WTC11 (cell line): ENCODE measurements at regions not wholly inside any gene's neighbourhood (a gene's known extent, or its start where the extent isn't known, plus 50 kb on each side); places are given as distances from the start of the nearest gene placed in this dataset.

Experiments
- ATAC-seq: fragments of 200-7000 bp; cut with Tn5 transposase; 2 replicates; pipeline ENCODE4 v1.10.0; 2021; ENCODE audit warnings: mild to moderate bottlenecking, moderate library complexity
- CTCF ChIA-PET: fragments of 300-600 bp; sonication (Branson Sonifier 250); formaldehyde crosslinking; loops from one replicate; lab custom pipeline; 2021; ENCODE audit warnings: antibody characterized with exemption; lab: Charles Lee
- POLR2A ChIA-PET: fragments of 350-600 bp; sonication (Branson Sonifier 250); formaldehyde crosslinking; loops from one replicate; lab custom pipeline; 2021; ENCODE audit warnings: antibody characterized with exemption; lab: Charles Lee
- DNase-seq: peaks from one replicate; pipeline ENCODE4 v3.0.0; 2021; ENCODE audit warnings: low spot score
- H3K27ac Mint-ChIP-seq: 2 replicates; pipeline ENCODE4 v1.8.0; 2021; ENCODE audit warnings: mixed read lengths
- H3K27me3 Mint-ChIP-seq: 2 replicates; pipeline ENCODE4 v1.8.0; 2021; ENCODE audit warnings: low read depth, mild to moderate bottlenecking, moderate library complexity, mixed read lengths
- H3K36me3 Mint-ChIP-seq: 2 replicates; pipeline ENCODE4 v1.8.0; 2021; ENCODE audit warnings: mixed read lengths
- H3K4me1 Mint-ChIP-seq: 2 replicates; pipeline ENCODE4 v1.8.0; 2022; ENCODE audit warnings: mixed read lengths
- H3K4me3 Mint-ChIP-seq: 2 replicates; pipeline ENCODE4 v1.8.0; 2021; ENCODE audit warnings: mild to moderate bottlenecking, moderate library complexity, mixed read lengths
- H3K9me3 Mint-ChIP-seq: 2 replicates; pipeline ENCODE4 v1.8.0; 2021; ENCODE audit warnings: mixed read lengths
- CREM ChIP-seq: sonication (generic); formaldehyde crosslinking; IDR thresholded peaks from 2 replicates; pipeline ENCODE4 v1.8.1; 2022; ENCODE audit warnings: mild to moderate bottlenecking, missing genetic modification reagents, moderate library complexity
- CTCF ChIP-seq: fragments of 200-600 bp; IDR thresholded peaks from 2 replicates; pipeline ENCODE4 v1.8.0; 2022; ENCODE audit warnings: antibody characterized with exemption
- E2F5 ChIP-seq: sonication (generic); formaldehyde crosslinking; IDR thresholded peaks from 2 replicates; pipeline ENCODE4 v1.8.1; 2022; ENCODE audit warnings: mild to moderate bottlenecking, moderate library complexity, missing genetic modification reagents
- ESRRA ChIP-seq: sonication (generic); formaldehyde crosslinking; IDR thresholded peaks from 2 replicates; pipeline ENCODE4 v1.8.1; 2022; ENCODE audit warnings: mild to moderate bottlenecking, missing genetic modification reagents, borderline replicate concordance
- IRF2 ChIP-seq: sonication (generic); formaldehyde crosslinking; IDR thresholded peaks from 2 replicates; pipeline ENCODE4 v1.8.0; 2022; ENCODE audit warnings: low read depth, missing genetic modification reagents, borderline replicate concordance
- JAZF1 ChIP-seq: fragments of 250-450 bp; sonication (Bioruptor Pico); IDR thresholded peaks from 2 replicates; pipeline ENCODE4 v1.9.0; 2021; ENCODE audit warnings: moderate library complexity, mild to moderate bottlenecking, inconsistent platforms
- MAX ChIP-seq: sonication (generic); formaldehyde crosslinking; IDR thresholded peaks from 2 replicates; pipeline ENCODE4 v1.8.0; 2022; ENCODE audit warnings: mild to moderate bottlenecking, missing genetic modification reagents
- MYBL2 ChIP-seq: sonication (generic); formaldehyde crosslinking; IDR thresholded peaks from 2 replicates; pipeline ENCODE4 v1.8.1; 2023; ENCODE audit warnings: mild to moderate bottlenecking, moderate library complexity, missing genetic modification reagents
- NFATC4 ChIP-seq: fragments of 250-450 bp; sonication (Bioruptor Pico); IDR thresholded peaks from 2 replicates; pipeline ENCODE4 v1.9.0; 2021; ENCODE audit warnings: mild to moderate bottlenecking
- NFYB ChIP-seq: sonication (generic); formaldehyde crosslinking; conservative IDR thresholded peaks from 2 replicates; pipeline ENCODE4 v1.8.0; 2022; ENCODE audit warnings: low read depth, missing genetic modification reagents
- NR3C1 ChIP-seq: sonication (generic); formaldehyde crosslinking; conservative IDR thresholded peaks from 2 replicates; pipeline ENCODE4 v1.8.1; 2023; ENCODE audit warnings: low read depth, mild to moderate bottlenecking, missing genetic modification reagents
- PRDM15 ChIP-seq: sonication (generic); formaldehyde crosslinking; IDR thresholded peaks from 2 replicates; pipeline ENCODE4 v1.8.0; 2022; ENCODE audit warnings: missing genetic modification reagents
- PRRX2 ChIP-seq: fragments of 250-450 bp; sonication (Bioruptor Pico); IDR thresholded peaks from 2 replicates; pipeline ENCODE4 v1.8.0; 2021; ENCODE audit warnings: mild to moderate bottlenecking
- USF1 ChIP-seq: sonication (generic); formaldehyde crosslinking; IDR thresholded peaks from 2 replicates; pipeline ENCODE4 v1.8.0; 2022; ENCODE audit warnings: mild to moderate bottlenecking, missing genetic modification reagents
- TF ChIP-seq, protein P1 (sequence below): sonication (generic); formaldehyde crosslinking; conservative IDR thresholded peaks from 2 replicates; pipeline ENCODE4 v1.8.1; 2022; ENCODE audit warnings: mild to moderate bottlenecking, missing genetic modification reagents
- TF ChIP-seq, protein P2 (sequence below): fragments of 250-450 bp; sonication (Bioruptor Pico); IDR thresholded peaks from 2 replicates; pipeline ENCODE4 v1.9.0; 2021; ENCODE audit warnings: mild to moderate bottlenecking, borderline replicate concordance
- TF ChIP-seq, protein P3 (sequence below): sonication (generic); formaldehyde crosslinking; IDR thresholded peaks from 2 replicates; pipeline ENCODE4 v1.8.1; 2022; ENCODE audit warnings: low read depth, missing genetic modification reagents, borderline replicate concordance

DNA sequence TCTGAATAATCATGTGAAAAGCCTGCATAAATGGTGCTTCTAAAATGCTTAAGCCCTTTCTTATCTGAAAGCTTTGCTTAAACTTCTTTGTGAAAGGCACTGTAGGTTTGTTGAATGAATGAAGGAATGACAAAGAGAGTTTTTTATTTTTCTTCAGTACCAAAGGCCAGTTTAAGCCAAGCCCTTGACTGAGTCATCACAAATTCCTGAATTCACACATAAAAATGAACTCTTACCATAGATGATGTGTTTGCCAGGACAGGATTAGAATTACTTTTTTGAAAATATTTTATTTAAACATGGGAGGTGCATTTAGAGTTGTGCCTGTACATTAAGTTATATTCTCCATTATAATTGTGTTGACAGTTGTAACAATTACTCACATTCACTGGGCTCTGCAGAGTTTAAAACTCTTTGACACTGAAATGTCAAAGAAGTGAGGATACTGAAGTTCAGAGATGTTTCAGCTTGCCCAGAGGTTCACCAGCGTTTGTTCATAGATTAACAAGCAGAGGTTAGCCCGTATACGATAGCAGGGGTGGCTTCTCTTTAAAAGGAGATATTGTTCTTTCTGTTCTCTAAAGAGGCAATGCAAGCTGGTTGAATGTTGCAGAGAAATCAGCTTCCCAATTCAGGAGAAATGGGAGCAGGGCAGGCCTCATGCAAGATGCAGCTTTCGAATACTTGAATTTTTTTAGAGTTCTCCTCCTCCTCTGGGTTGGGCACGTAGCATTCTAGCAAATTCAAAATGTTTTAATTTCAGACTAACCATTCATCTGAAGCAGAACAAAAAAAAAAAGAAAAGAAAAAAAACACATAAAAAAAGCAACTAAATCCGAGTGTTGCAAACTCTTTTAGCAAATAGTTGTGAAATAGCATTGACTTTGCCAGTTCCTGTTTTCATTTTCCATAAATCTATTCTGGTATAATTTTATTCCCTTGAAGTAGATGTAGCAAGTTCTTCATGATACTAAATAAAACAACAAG, 358.7 kb upstream of the KLF4 start:
- DNase-seq (no peak), ATAC-seq (no peak)
- peaks cover 15% of the 10 kb centered on the region for H3K4me1 Mint-ChIP-seq
- ChIA-PET POLR2A (no interaction called here), CTCF (no interaction called here)
- H3K27ac Mint-ChIP-seq = no peak overlapping the region
- H3K4me3 Mint-ChIP-seq = no peak overlapping the region
- H3K36me3 Mint-ChIP-seq = no peaks in the 10 kb centered on the region
- no peak for TF ChIP-seq NFATC4
- no peak for TF ChIP-seq MAX (CRISPR knock-in tag)
- no peak for TF ChIP-seq CREM
- no peak for TF ChIP-seq ESRRA (CRISPR knock-in tag)
- TF ChIP-seq JAZF1 (CRISPR knock-in tag) = no peak
- no peak for TF ChIP-seq USF1 (CRISPR knock-in tag)
- TF ChIP-seq IRF2 (CRISPR knock-in tag) = no peak
- TF ChIP-seq, protein P1, sequence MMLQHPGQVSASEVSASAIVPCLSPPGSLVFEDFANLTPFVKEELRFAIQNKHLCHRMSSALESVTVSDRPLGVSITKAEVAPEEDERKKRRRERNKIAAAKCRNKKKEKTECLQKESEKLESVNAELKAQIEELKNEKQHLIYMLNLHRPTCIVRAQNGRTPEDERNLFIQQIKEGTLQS (CRISPR knock-in tag) = no peak
- no peaks in the 10 kb centered on the region for H3K9me3 Mint-ChIP-seq
- no peaks in the 10 kb centered on the region for H3K27me3 Mint-ChIP-seq

GRCh38 chr9:107842530-107842929, 353.0 kb upstream of the KLF4 start:
- ATAC-seq (no peak), DNase-seq (no peak)
- H3K4me1 Mint-ChIP-seq = peaks cover 2% of the 10 kb centered on the region; the same call in 1 of the 2 replicates
- ChIA-PET CTCF (no interaction called here), POLR2A (interaction anchor here (0.7 kb wide), 1 partner anchor 58 kb away, joined by 3 read pairs; no protein-coding TSS in a partner anchor)
- no peak overlapping the region for H3K27ac Mint-ChIP-seq
- H3K4me3 Mint-ChIP-seq = no peak overlapping the region
- H3K36me3 Mint-ChIP-seq = no peaks in the 10 kb centered on the region
- no peaks in the 10 kb centered on the region for H3K27me3 Mint-ChIP-seq
- no peaks in the 10 kb centered on the region for H3K9me3 Mint-ChIP-seq
- TF ChIP-seq CTCF (no peak), MYBL2 (CRISPR knock-in tag) (no peak)
- TF ChIP-seq, protein P2, sequence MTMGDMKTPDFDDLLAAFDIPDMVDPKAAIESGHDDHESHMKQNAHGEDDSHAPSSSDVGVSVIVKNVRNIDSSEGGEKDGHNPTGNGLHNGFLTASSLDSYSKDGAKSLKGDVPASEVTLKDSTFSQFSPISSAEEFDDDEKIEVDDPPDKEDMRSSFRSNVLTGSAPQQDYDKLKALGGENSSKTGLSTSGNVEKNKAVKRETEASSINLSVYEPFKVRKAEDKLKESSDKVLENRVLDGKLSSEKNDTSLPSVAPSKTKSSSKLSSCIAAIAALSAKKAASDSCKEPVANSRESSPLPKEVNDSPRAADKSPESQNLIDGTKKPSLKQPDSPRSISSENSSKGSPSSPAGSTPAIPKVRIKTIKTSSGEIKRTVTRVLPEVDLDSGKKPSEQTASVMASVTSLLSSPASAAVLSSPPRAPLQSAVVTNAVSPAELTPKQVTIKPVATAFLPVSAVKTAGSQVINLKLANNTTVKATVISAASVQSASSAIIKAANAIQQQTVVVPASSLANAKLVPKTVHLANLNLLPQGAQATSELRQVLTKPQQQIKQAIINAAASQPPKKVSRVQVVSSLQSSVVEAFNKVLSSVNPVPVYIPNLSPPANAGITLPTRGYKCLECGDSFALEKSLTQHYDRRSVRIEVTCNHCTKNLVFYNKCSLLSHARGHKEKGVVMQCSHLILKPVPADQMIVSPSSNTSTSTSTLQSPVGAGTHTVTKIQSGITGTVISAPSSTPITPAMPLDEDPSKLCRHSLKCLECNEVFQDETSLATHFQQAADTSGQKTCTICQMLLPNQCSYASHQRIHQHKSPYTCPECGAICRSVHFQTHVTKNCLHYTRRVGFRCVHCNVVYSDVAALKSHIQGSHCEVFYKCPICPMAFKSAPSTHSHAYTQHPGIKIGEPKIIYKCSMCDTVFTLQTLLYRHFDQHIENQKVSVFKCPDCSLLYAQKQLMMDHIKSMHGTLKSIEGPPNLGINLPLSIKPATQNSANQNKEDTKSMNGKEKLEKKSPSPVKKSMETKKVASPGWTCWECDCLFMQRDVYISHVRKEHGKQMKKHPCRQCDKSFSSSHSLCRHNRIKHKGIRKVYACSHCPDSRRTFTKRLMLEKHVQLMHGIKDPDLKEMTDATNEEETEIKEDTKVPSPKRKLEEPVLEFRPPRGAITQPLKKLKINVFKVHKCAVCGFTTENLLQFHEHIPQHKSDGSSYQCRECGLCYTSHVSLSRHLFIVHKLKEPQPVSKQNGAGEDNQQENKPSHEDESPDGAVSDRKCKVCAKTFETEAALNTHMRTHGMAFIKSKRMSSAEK (CRISPR knock-in tag) = no peak

- Mint-ChIP-seq H3K4me1 (peaks cover 2% of the 10 kb centered on the region; the same call in 1 of the 2 replicates), H3K9me3 (no peaks in the 10 kb centered on the region), H3K27ac (no peak overlapping the region), H3K27me3 (no peaks in the 10 kb centered on the region), H3K36me3 (no peaks in the 10 kb centered on the region), H3K4me3 (no peak overlapping the region)
- CTCF ChIA-PET = no interaction called here
- DNase-seq = no peak
- POLR2A ChIA-PET = no interaction called here
- ATAC-seq = no peak
- TF ChIP-seq PRRX2 (CRISPR knock-in tag) (no peak), E2F5 (CRISPR knock-in tag) (no peak), PRDM15 (no peak), NFYB (no peak), NR3C1 (no peak), MYBL2 (CRISPR knock-in tag) (no peak)
- TF ChIP-seq, protein P3, sequence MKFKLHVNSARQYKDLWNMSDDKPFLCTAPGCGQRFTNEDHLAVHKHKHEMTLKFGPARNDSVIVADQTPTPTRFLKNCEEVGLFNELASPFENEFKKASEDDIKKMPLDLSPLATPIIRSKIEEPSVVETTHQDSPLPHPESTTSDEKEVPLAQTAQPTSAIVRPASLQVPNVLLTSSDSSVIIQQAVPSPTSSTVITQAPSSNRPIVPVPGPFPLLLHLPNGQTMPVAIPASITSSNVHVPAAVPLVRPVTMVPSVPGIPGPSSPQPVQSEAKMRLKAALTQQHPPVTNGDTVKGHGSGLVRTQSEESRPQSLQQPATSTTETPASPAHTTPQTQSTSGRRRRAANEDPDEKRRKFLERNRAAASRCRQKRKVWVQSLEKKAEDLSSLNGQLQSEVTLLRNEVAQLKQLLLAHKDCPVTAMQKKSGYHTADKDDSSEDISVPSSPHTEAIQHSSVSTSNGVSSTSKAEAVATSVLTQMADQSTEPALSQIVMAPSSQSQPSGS (CRISPR knock-in tag) = no peak
Measured at GRCh38 chr9:107841076-107841475, 351.5 kb upstream of the KLF4 start.
